ENCODE measurements at regions not wholly inside any gene's neighbourhood (a gene's known extent, or its start where the extent isn't known, plus 50 kb on each side); places are given as distances from the start of the nearest gene placed in this dataset.

DNA sequence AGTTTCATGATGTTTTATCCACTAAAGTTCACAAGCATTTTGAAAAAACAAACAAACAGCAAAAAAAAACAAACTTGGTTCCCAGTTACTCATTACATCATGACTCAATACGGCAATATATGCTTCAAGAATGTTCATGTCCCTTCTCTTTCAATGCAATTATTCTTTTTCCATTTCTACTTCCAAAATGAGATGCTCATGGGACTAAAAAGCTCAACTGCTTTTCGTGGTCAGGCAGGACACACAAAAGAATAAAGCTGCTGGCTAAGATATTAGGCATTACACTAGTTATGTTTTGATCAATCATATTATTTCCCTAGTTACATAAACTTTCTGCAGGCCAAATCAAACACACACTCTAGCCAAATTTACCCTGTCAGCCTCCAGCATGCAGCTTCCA, 301.3 kb downstream of the EPHA4 start:
- DNase-seq = no peak

DNA sequence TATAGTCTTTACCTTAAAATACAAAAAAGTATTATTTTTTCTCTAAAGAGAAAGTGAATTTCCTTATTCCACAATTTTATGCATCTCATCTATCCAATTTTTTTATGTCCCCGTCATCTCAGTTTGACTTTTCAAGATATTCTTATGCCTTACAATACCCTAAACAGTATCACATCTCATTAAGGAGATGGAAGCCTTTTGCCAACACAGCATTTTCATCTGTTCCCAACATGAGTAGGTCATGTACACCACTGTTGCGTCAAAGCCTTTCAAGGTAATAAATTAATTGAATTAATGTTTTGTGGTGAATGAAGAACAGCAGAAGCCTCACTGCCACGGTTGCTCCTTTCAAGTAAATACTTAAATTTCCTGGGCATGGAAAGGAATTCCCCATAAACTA, 299.4 kb downstream of the EPHA4 start:
- DNase-seq = no peak

DNA sequence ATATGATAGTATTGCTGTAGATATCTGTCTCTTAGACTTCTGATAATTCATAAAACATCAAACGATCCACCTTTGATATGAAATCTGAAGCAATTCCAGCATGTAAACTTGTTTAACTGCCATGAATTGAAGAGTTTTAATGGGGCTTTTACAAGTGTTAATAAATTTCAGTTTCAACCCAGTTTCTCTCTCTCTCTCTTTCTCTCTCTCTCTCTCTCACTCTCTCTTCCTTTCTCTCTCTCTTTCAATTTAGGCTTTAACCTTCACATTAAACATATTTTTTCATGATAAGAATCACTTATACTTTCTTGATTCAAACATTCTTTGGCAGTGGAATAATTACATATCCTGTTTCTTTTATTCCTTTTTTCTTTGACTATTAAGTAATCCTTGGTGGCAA, 296.1 kb downstream of the EPHA4 start:
- DNase-seq = no peak

DNA sequence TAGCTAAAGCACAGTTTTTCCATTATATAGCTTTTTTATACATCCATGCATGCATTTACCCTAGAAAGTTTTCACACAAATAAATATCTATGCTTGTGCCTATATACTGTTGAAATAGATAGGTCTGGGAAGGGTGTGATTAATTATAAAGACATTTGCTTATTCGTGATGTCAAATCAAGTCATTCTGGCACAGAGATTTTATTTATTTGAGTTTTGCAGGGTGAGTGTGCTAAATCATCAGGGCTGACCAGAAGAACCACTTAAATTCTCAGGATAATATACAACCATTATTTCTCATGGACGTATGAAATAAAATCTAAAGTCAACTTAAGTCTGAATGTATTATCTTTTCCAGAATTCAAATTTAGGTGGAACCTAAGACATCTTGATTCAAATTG, 295.5 kb downstream of the EPHA4 start:
- DNase-seq = no peak

DNA sequence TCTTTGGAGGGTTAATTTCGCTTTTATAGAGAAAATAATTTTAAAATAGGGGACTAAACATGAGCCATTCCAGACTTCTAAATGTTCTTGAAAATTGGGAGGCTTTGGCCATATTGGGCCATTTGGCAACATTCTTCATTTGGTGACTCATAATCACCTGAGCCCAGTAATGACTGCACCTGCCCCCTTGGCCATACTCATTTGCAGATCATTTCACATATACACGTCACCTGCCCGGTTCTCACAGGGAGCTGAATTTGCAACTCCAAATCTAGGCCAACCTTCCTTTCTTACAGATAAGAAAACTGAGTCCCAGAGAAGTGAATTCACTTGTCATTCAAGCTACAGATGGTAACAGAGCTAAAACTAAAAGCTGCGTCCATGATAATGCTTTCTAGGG, 289.7 kb downstream of the EPHA4 start:
- no peak for DNase-seq

DNA sequence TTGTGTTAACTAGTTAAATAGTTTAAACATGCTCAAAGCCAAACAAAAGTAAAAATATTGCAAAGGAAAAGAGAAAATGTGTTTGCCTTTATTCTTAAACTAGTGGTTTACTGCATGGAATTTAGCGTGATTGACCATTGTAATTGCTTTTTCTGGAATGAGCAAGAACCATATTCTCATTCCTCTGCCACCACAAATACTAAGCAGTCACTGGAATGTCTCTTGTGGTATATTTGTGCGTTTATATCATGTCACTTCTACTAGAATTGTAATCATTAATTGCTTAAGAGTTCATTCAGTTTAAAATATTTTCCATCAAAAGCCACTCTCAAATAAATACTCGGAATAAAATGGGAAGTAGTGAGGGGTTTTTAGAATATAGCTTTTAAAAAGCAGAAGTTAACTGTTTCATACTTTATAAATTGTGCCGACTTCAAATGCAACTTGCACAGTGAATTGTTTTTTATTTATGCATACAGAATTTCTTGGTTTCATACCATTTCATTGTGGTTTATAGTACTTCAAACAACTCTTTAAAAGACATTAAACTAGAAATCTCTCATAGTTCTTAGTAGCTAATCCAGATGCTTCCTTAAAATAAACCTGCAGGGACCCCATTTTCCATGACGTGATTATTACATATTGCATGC, 288.1 kb downstream of the EPHA4 start:
- DNase-seq = no peak

DNA sequence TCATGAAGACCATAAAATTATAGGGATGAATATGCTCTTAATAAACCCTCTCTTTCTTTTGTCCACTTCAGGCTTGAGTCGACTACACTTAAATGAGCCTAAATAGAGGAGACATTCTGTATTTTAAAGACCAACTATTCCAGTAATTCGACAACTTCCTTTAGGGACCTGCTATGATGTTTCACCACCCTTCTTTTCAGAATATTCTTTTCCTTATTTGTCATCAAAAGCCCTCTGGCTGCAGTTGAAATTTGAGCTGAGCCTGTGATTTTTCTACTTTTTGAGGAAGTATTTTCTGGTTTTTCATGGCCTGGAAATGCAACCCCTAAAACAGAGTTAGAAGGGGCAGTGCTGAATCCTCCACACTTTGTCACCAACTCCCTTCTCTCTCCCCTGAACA, 287.0 kb downstream of the EPHA4 start:
- no peak for DNase-seq

DNA sequence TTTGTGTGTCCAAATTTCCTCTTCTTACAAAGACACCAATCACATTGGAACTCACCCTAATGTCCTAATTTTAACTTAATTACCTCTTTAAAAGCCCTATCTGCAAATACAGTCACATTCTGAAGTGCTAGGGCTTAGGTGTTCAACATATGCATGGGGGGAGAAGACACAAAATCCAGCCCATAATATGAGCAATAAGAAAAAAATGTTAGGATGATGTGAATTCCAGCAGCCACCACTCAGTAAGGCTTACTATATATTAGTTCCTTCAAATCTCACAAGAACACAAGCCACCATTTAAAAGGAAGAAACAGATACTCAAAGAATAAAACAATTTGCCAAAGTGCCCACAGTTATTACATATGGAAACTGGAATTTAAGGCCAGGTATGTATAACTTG, 285.7 kb downstream of the EPHA4 start:
- DNase-seq = no peak

DNA sequence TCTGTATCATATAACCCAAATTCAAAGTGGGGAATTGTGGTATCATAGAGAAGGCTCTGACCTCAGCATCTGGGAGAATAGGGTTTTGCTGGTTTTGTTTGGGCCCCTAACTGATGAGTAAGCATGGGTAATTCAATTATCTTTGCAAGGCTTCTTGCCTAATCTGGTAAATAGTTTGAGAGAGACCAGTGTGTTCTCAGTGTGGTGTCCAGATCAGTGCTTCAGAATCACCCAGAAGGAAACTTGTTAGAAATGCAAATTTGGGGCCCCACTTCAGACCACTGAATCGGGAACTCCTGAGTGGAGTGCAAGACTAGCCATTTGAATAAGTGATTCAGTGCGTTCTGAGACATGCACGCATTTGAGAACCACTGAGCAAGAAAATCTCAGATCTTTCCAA, 282.7 kb downstream of the EPHA4 start:
- no peak for DNase-seq

DNA sequence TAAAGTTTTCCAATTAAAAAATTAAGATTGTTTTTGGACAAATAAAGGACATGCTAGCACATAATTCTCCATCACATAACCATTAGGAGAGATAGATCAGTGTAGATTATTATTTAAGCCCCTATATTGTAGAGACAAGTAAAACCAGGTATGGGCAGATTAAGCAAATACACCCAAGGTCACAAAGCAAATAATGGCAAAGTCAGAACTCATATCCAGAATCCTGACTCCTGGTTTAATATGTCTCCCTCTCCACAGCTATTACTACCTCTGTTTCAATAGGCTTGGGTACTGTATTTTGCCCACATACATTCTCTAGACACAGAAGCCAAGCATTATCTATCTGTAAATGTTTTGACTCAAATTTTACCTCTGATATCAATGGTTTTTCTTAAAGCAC, 282.3 kb downstream of the EPHA4 start:
- no peak for DNase-seq

DNA sequence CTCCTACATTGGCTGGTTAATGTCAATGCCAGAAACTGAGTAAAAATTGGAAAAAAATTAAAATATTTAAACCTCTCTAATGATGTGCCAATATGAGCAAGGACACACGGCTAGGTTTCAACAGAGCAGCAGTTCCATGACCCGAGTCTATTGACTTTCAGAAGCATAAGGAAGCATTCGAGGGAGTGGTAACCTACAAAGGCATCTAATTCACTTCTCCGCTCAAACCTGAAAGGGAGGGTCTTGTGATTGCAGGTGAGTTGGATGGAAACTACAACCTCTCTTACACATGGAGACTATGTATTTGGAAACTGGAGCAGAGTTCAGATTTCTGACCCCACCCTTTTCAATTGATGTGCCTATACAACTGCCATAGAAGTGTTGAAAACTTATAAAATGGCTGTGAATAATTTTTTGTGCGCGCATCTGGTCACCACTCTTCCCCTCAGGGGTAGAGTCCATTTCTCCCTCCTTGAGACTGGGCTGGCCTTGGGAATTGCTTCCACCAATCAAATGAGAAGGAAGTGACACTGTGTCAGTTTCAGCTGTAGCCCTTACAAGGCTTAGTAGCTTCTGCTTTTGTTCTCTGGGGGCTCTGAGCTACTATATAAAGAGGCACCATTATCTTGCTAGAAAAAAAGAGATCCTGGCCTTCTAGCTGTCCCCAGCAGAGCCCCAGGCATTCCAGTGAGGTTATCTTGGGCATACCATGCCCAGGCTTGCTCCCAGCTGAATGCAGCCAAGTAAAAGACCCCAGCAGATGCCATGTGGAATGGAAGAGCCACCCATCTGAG, 278.0 kb downstream of the EPHA4 start:
- DNase-seq = no peak

DNA sequence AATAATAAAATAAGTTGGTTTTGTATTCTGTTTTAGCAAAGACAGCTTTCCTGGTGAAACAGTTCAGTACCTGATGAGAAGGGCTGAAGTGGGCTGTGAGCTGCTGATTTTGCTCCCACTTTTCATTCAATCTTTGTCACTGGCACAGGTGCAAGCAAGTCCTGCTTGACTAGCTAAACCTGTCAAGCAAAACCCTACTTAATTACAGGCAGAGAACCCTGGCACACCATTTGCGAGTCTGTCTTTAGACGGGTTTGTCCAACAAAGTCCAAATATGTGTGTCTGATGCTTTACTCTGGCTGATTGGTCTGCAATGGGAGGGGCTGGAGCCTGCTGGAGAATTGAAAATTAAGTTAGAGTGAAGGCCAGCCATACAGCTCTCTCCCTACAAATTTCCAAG, 267.2 kb downstream of the EPHA4 start:
- DNase-seq = no peak

DNA sequence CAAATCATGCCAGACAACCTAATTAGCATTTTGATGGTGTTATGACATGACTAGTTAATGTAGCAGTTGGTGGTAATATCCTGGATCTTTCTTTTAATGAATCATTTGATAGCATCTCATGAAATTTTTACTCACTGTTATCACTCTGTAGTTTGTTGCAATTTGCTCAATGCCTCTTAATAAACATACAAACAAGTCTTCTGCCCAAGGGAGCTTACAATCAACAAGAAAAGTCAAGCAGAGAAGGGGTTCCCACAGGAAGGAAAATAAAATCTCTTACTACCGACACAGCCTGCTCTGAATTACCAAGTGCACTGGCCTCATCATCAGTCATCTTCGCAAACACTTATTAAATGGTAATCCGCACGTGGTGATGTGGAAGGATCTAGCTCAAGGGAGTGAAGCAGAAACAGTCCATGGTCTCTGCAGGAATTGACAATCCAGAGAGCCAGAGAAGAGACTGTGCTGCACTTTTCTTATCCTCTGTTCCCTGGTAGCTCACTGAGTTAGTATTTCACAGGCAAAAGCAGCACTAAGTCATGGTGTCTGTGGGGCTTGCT, 263.5 kb downstream of the EPHA4 start:
- no peak for DNase-seq

DNA sequence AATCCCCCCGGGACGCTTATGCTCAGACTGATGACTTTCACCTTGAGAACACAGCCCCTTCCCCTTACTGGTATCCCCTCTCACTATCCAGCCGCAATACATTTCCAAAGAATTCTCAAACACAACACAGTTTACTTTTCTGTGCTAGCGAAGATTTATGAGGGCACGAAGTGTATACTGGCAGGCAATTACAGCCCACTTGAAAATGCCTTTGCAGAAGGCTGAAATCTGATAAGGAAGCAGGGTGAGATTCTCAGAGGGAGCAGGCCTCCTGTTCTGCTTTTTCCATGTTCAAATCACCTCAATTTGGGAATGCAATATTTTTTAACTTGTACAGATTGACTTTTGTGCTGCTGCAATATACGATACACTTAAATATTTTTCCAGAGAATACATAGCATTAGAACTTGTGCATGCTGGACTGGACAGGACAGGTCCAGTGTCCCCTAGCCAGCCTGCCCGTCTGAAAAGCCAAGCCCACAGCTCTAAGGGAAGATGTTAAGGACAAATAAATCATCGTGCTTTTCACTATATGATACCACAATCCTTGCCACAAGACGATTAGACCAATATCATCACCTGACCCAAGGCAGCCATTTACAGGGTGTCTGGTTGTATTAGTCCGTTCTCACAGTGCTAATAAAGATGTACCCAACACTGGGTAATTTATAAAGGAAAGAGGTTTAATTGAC, 262.1 kb downstream of the EPHA4 start:
- DNase-seq = no peak

DNA sequence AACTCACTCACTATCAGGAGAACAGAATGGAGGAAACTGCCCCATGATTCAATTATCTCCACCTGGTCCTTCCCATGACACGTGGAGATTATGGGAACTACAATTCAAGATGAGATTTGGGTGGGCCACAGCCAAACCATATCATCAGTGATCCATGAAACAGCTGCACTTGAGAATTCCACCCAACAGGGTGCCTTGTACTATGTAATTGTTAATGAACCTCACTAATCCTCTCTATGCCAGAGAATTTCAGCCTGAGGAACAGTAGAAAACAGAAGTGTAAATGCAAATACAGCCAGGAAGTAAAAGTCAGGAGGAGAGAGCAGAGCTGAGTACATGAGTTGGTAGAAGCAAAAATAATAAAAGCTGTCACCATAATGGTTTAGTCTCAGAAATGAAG, 261.4 kb downstream of the EPHA4 start:
- DNase-seq = no peak

DNA sequence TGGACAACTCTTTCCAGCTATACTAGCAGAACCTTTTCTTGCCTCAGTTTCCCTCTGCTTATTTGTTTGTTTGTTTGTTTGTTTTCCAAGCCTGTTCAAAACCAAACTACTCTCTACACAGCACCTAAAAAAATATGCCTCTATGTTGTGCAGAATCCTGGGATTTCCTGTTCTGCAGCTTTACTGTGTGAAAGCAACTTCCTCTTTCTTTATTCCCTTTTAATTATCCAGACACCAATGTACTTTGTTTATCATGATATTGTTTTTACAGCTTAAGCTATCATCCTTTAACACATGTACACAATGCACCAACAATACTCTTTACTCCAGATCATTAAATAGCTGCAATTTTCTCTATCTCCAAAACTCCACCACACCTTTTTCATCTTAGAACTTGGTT, 259.5 kb downstream of the EPHA4 start:
- no peak for DNase-seq

DNA sequence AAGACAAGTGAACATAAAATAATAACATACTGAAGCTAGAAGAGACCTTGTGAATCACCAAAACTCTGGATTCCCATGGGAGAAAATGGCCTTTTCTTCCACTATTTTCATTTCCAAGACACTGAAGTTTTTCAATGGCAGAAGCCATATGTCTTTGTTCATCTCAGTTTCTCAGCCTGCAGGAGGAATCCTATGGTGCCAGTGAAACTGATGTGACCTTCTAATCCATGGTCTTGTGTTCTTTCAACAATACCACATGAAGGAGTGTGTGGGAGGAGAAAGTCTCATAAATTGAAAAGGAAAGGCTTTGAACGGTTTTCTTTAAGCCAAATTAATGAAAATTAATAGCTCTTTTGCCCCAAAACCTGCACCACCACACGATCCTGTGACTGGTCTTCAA, 257.3 kb downstream of the EPHA4 start:
- no peak for DNase-seq

DNA sequence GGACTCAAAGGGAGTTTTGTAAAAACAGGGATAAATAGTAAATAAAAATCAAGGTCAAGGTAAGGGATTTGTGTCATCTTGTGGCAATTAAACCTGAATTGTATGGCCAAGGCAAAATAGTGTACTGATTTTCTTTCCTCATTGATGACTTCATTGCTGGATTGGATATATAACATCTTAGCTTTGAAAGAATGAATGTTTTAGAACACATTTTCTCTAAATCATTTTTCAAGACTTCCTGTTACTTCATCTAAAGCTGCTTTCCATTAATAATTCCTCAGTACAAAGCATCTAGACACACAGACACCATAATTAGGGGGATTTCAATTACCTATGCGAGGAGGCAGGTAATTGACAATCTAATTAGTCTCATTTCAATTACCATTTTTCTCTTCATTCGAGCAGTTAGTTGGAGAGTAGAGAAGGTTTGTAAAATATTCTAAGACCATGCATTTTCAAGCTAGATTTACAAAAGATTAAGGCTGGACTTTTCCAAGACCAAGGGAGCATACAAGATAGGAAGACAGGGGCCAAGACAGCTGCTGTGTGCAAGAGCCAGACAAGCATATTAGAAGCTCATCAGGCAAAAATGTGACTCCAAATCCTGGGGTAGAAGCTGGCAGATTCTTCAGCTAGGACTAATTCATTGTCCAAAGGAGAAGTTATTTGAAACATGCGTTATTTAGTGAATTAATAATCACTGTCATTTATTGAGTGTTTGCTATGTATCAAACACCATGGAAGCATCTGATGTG, 253.6 kb downstream of the EPHA4 start:
- DNase-seq = no peak

DNA sequence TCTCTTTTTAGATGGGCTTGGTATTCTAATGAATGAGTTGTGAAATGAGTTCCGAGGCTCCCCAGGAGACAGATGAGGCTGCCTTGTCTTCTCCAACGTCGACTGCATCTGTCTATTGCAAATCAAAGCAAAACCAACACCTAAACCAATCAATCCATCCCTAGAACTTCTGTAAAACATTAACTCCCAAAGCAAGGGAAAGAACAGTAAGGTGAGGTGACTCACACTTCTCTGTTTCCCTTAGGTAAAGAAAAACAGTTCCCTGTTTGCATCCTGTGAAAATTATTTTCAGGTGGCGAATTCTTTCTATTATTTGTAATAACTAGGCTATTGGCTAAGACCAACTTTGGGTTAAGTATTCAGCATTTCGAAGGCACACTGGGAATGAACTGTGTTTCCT, 249.4 kb downstream of the EPHA4 start:
- DNase-seq = no peak

DNA sequence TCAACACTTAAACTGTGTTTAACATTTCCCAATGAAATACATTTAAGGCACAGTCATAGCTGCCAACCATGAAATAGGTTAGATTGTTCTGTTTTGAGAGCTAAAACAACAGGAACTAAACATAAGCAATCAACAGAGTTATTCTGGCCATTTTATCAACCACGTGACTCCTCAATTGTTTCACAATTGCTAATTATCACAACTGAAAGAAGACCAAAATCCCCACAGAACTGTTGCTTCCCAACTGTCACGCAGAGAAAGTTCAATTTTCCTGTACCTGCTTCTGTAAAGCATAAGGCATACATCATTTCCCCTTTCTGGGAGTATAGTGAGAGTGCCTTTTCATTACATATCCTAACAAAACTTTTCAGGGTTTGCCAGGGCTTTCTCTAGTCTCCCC, 248.6 kb downstream of the EPHA4 start:
- no peak for DNase-seq

DNA sequence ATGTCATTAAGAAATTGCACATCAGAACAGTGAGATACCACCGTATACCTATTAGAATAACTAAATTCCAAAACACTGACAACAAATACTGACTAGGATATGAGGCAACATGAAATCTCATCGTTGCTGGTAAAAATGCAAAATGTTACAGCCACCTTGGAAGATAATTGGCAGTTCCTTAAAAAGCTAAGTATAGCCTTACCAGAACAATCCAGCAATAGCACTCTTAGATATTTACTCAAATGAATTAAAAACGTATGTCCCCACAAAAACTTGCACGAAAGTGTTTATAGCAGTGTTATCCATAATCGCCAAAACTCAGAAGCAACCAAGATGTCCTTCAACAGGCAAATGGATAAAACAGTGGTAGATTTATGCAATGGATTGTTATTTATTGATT, 241.7 kb downstream of the EPHA4 start:
- DNase-seq = no peak

DNA sequence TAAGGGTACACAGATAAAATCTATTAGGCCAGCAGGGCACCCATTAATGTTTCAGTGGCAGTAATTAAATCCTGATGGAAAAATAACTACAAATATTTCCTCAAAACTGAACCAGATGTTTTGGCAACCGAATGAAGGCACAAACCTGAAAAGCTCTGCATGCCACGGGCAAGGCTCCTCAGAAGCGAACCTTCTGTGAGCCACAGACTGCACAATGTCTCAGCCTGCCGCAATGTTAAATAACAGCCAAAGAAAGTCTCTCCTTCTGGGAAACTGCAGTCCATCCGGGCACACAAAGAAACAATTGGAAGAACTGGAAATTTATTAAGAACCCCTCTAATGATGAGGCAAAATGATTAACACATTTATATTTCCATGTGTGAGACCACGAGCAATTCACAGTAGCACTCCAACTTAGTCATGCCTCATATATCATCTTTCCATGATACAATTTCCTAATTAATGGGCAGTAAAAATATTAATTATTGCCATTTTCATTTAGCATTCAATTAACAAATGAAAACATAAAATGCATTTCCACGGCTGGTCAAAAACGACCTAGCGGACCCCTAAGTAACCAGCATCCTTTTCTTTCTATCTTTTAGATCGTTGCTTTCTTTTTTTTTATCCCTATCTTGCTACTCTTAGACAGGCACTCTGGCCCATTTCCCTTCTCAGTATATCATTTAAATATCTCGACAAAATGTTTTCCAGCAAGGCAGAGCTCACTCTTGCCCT, 237.5 kb downstream of the EPHA4 start:
- DNase-seq = no peak

All from NCI-H2107 (cell line).